ENCODE measurements at regions not wholly inside any gene's neighbourhood (a gene's known extent, or its start where the extent isn't known, plus 50 kb on each side); places are given as distances from the start of the nearest gene placed in this dataset.
A peak's percentile ranks its signal among the peaks of the same experiment; 100 is the strongest.

- Histone ChIP-seq H3K4me3 (no peak overlapping the region), H3K36me3 (no peaks in the 10 kb centered on the region), H3K27me3 (replicated peaks; ENCODE audit: insufficient read depth) (no peaks in the 10 kb centered on the region), H3K27ac (no peak overlapping the region), H3K4me1 (ENCODE audit: control insufficient read depth in 1 of 2, low read depth in 2 of 2) (no peaks in the 10 kb centered on the region), H3K9me3 (no peaks in the 10 kb centered on the region)
- DNase-seq (ENCODE audit: low spot score), result no peak
- no peak for ATAC-seq (ENCODE audit: insufficient number of reproducible peaks, low FRiP score, low read depth)
- TF ChIP-seq CTCF (IDR thresholded peaks at IDR 0.05), result no peak
Observed at GRCh38 chr2:104752504-104752903, 101.4 kb upstream of the POU3F3 start.

- DNase-seq (ENCODE audit: low spot score), result no peak
- no peaks in the 10 kb centered on the region for H3K9me3 ChIP-seq
- no peak for ATAC-seq (ENCODE audit: insufficient number of reproducible peaks, low FRiP score, low read depth)
- H3K4me3 ChIP-seq, result peak overlapping the region; percentile 28
- H3K27me3 ChIP-seq (replicated peaks; ENCODE audit: insufficient read depth), result no peaks in the 10 kb centered on the region
- no peaks in the 10 kb centered on the region for H3K36me3 ChIP-seq
- no peak for TF ChIP-seq CTCF (IDR thresholded peaks at IDR 0.05)
- H3K27ac ChIP-seq, result no peak overlapping the region
- no peaks in the 10 kb centered on the region for H3K4me1 ChIP-seq (ENCODE audit: control insufficient read depth in 1 of 2, low read depth in 2 of 2)
Observed at GRCh38 chr2:104755026-104755878, 98.7 kb upstream of the POU3F3 start.

GRCh38 chr2:104756118-104756517 is 97.8 kb upstream of the POU3F3 start:
- ATAC-seq (ENCODE audit: insufficient number of reproducible peaks, low FRiP score, low read depth) (no peak), DNase-seq (ENCODE audit: low spot score) (no peak)
- Histone ChIP-seq H3K4me1 (ENCODE audit: control insufficient read depth in 1 of 2, low read depth in 2 of 2) (no peaks in the 10 kb centered on the region), H3K27me3 (replicated peaks; ENCODE audit: insufficient read depth) (no peaks in the 10 kb centered on the region), H3K9me3 (no peaks in the 10 kb centered on the region), H3K36me3 (no peaks in the 10 kb centered on the region), H3K27ac (no peak overlapping the region), H3K4me3 (no peak overlapping the region)
- no peak for TF ChIP-seq CTCF (IDR thresholded peaks at IDR 0.05)

- Histone ChIP-seq H3K27ac (no peak overlapping the region), H3K36me3 (no peaks in the 10 kb centered on the region), H3K4me1 (ENCODE audit: control insufficient read depth in 1 of 2, low read depth in 2 of 2) (no peaks in the 10 kb centered on the region), H3K27me3 (replicated peaks; ENCODE audit: insufficient read depth) (no peaks in the 10 kb centered on the region), H3K9me3 (no peaks in the 10 kb centered on the region), H3K4me3 (no peak overlapping the region)
- ATAC-seq (ENCODE audit: insufficient number of reproducible peaks, low FRiP score, low read depth) (no peak), DNase-seq (ENCODE audit: low spot score) (no peak)
- no peak for TF ChIP-seq CTCF (IDR thresholded peaks at IDR 0.05)
Observed at GRCh38 chr2:104757056-104757455, 96.9 kb upstream of the POU3F3 start.

GRCh38 chr2:104758199-104758620 is 95.7 kb upstream of the POU3F3 start:
- Histone ChIP-seq H3K4me3 (no peak overlapping the region), H3K9me3 (no peaks in the 10 kb centered on the region), H3K27ac (no peak overlapping the region), H3K36me3 (no peaks in the 10 kb centered on the region), H3K4me1 (ENCODE audit: control insufficient read depth in 1 of 2, low read depth in 2 of 2) (no peaks in the 10 kb centered on the region), H3K27me3 (replicated peaks; ENCODE audit: insufficient read depth) (no peaks in the 10 kb centered on the region)
- ATAC-seq (ENCODE audit: insufficient number of reproducible peaks, low FRiP score, low read depth) (no peak), DNase-seq (ENCODE audit: low spot score) (no peak)
- TF ChIP-seq CTCF (IDR thresholded peaks at IDR 0.05), result no peak

Measured in thoracic aorta (tissue), 2 donors.